ENCODE measurements at regions not wholly inside any gene's neighbourhood (a gene's known extent, or its start where the extent isn't known, plus 50 kb on each side); places are given as distances from the start of the nearest gene placed in this dataset.

DNA sequence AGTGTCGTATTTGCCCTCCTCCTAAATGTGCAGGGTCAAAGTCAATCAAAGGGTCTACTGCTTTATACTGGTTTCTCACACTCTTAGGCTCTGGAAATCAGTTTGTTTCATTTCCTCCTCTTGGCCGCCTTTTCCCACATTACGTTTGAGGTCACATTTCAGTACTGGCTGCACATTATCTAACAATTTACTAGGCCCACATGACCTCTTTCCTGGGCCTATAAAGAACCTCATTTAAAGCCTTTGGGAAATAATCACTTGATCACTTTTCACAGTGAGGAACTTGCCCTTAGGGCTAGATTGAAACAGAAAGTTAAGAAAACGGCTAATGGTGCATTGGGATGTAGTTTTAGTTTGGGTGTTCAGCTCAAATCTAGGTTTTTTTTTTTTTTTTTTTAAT, 497.5 kb downstream of the RERGL start:
- TF ChIP-seq HOXA7 (CRISPR knock-in tag; IDR thresholded peaks at IDR 0.05) (no peak), POLR2AphosphoS2 (conservative IDR thresholded peaks at IDR 0.05; ENCODE audit: low read length) (no peak), POLR2A (IDR thresholded peaks at IDR 0.05; ENCODE audit: low read length) (no peak), EP300 (IDR thresholded peaks at IDR 0.05) (no peak), JUNB (IDR thresholded peaks at IDR 0.05) (no peak)
- TF ChIP-seq, protein P1, sequence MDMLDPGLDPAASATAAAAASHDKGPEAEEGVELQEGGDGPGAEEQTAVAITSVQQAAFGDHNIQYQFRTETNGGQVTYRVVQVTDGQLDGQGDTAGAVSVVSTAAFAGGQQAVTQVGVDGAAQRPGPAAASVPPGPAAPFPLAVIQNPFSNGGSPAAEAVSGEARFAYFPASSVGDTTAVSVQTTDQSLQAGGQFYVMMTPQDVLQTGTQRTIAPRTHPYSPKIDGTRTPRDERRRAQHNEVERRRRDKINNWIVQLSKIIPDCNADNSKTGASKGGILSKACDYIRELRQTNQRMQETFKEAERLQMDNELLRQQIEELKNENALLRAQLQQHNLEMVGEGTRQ (IDR thresholded peaks at IDR 0.05): no peak
